Tibial nerve (tissue), 4 donors: ENCODE measurements at regions not wholly inside any gene's neighbourhood (a gene's known extent, or its start where the extent isn't known, plus 50 kb on each side); places are given as distances from the start of the nearest gene placed in this dataset.

ENCODE experiments used
- DNase-seq, 2 donors: peaks; one replicate each; pipeline ENCODE4 v3.0.0-alpha.2; 2019; ENCODE audit warnings: low spot score in 2 of 2
- H3K27ac ChIP-seq, 4 donors: fragments of 200-600 bp; sonication (generic) in 3 of 4; one replicate each; pipeline ENCODE4 v1.5.1; 2017 to 2019; ENCODE audit warnings: mild to moderate bottlenecking in 1 of 4
- H3K27me3 ChIP-seq, 2 donors: fragments of 200-600 bp; sonication (generic) in 1 of 2; one replicate each; pipeline versions ENCODE4 v1.5.1 to v1.6.0; 2017 to 2019
- H3K36me3 ChIP-seq, 3 donors: fragments of 200-600 bp; sonication (generic); one replicate each; pipeline ENCODE4 v1.5.1; 2018 to 2019
- H3K4me1 ChIP-seq, 4 donors: fragments of 200-600 bp; sonication (generic) in 3 of 4; one replicate each; pipeline ENCODE4 v1.5.1; 2017 to 2019
- H3K4me3 ChIP-seq, 4 donors: fragments of 200-600 bp; sonication (generic) in 3 of 4; one replicate each; pipeline ENCODE4 v1.5.1; 2017 to 2019; ENCODE audit warnings: mild to moderate bottlenecking in 1 of 4, moderate library complexity in 1 of 4
- H3K9me3 ChIP-seq, 4 donors: fragments of 200-600 bp; sonication (generic) in 3 of 4; one replicate each; pipeline ENCODE4 v1.5.1; 2017 to 2019
- EP300 ChIP-seq, 2 donors: sonication (generic); formaldehyde crosslinking; IDR thresholded peaks; one replicate each; pipeline ENCODE4 v1.6.1; 2017; ENCODE audit warnings: antibody characterized with exemption in 2 of 2, mild to moderate bottlenecking in 1 of 2
- POLR2A ChIP-seq, 2 donors: fragments of 450-650 bp; IDR thresholded peaks; one replicate each; pipeline ENCODE4 v1.6.1; 2017; ENCODE audit warnings: antibody characterized with exemption in 2 of 2, mild to moderate bottlenecking in 2 of 2, moderate library complexity in 2 of 2
- WGBS, 2 donors: methylation state at CpG; one replicate each; pipeline ENCODE4 v1.1.5; 2018; 5-methylcytosine and 5-hydroxymethylcytosine counted together
- TF ChIP-seq, protein P1 (sequence below), 5 experiments: fragments of 200-600 bp in 3 of 5; fragments of 450-650 bp in 2 of 5; sonication (generic) in 3 of 5; IDR thresholded peaks; one replicate each; pipeline ENCODE4 v1.5.1; 2016 to 2019; ENCODE audit warnings: antibody characterized with exemption in 5 of 5, mild to moderate bottlenecking in 3 of 5, moderate library complexity in 2 of 5

DNA sequence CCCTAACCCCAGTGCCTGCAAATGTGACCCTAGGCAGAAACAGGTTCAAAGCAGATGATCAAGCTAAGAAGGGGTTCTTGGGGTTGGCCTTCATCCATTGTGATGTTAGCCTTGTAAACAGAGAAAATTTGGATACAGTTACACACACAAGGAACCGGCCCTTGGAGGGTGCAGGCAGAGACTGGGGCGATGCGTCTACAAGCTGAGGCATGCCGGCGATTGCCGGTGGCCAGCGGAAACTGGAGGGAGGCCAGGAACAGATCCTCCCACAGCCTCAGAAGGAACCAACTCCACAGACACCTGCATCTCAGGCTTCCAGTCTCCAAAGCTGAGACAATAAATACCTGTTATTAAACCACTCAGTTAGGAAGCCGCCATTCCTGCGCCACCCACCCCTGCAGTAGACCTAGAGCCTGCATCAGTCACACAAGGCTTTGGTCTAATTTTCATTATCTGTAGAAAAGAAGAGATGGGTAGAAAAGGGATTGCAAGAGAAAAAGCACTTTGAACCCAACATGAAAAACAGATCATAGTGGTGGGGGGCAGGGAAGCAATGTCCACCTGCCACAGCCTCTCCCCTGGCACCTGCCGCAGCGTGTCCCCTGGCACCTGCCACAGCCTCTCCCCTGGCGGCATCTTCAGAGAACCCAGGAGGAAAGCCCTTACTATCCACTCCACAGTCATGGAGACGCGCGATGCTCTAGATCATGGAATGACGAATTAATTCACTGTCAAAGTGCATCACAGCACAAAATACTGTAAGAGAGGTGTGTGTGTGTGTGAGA is 119.7 kb upstream of the SOX1 start:
- Histone ChIP-seq H3K27me3 (no peaks in the 10 kb centered on the region), H3K36me3 (no peaks in the 10 kb centered on the region), H3K27ac (no peak overlapping the region), H3K4me3 (no peak overlapping the region), H3K4me1 (no peaks in the 10 kb centered on the region), H3K9me3 (peaks cover 0 to 14% (median 0%) of the 10 kb centered on the region in 4 donors)
- no peak for DNase-seq
- TF ChIP-seq EP300 (IDR thresholded peaks at IDR 0.05) (no peak), POLR2A (IDR thresholded peaks at IDR 0.05) (no peak)
- TF ChIP-seq, protein P1, sequence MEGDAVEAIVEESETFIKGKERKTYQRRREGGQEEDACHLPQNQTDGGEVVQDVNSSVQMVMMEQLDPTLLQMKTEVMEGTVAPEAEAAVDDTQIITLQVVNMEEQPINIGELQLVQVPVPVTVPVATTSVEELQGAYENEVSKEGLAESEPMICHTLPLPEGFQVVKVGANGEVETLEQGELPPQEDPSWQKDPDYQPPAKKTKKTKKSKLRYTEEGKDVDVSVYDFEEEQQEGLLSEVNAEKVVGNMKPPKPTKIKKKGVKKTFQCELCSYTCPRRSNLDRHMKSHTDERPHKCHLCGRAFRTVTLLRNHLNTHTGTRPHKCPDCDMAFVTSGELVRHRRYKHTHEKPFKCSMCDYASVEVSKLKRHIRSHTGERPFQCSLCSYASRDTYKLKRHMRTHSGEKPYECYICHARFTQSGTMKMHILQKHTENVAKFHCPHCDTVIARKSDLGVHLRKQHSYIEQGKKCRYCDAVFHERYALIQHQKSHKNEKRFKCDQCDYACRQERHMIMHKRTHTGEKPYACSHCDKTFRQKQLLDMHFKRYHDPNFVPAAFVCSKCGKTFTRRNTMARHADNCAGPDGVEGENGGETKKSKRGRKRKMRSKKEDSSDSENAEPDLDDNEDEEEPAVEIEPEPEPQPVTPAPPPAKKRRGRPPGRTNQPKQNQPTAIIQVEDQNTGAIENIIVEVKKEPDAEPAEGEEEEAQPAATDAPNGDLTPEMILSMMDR (IDR thresholded peaks at IDR 0.05), result no peak
- WGBS, 2 donors, result 86% methylated on average over 16 of the region's 16 CpGs

DNA sequence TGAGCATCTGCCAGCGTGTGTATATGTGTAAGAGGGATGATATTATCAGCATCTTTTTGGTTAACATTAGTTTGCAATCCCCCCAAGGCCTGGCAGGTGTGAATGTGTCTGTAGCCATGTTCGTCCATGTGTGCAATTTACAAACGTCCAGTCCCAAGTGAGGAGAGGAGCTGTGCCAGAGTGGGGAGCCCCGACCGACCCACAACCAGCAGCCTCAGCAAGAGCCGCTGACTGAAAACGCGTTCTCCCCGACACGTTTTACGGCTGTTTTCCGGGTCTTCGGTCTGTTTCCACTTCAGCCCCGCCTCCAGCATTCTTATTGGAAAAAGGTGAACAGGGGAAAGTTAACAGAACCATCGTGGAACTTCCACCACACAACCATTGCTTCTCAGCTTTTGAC is 119.1 kb upstream of the SOX1 start:
- WGBS, 2 donors, result 55 to 64% methylated on average over 15 of the region's 15 CpGs

DNA sequence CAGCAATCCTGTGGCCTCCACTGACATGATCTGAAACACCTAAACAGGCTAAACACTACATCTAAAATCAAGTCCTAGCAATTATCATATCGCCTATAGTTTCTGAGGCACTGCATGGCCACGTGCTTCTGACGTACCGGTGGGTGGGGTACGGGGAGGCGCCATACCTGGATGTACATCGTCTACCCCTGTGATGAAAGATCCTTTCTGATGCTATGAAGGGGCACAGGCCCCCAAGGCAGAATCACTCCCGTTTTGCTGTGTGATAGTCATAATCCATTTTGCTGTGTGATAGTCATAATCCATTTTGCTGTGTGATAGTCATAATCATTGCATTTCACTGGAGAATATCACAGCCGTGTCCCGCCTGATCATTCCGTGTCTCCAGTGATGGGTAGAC is 118.7 kb upstream of the SOX1 start:
- WGBS, 2 donors, result 88 to 90% methylated on average over 11 of the region's 11 CpGs
- Histone ChIP-seq H3K27me3 (no peaks in the 10 kb centered on the region), H3K27ac (no peak overlapping the region), H3K9me3 (peaks cover 0 to 14% (median 0%) of the 10 kb centered on the region in 4 donors), H3K4me3 (no peak overlapping the region), H3K36me3 (no peaks in the 10 kb centered on the region), H3K4me1 (no peaks in the 10 kb centered on the region)
- TF ChIP-seq EP300 (IDR thresholded peaks at IDR 0.05) (no peak), POLR2A (IDR thresholded peaks at IDR 0.05) (no peak)
- TF ChIP-seq, protein P1 (IDR thresholded peaks at IDR 0.05), result no peak
- DNase-seq, result no peak

More for the DNA sequence above, 119.1 kb upstream of the SOX1 start:
- Histone ChIP-seq H3K36me3 (no peaks in the 10 kb centered on the region), H3K27ac (no peak overlapping the region), H3K27me3 (no peaks in the 10 kb centered on the region), H3K4me3 (no peak overlapping the region), H3K9me3 (peaks cover 0 to 14% (median 0%) of the 10 kb centered on the region in 4 donors), H3K4me1 (no peaks in the 10 kb centered on the region)
- no peak for DNase-seq
- TF ChIP-seq POLR2A (IDR thresholded peaks at IDR 0.05), result no peak
- TF ChIP-seq, protein P1 (IDR thresholded peaks at IDR 0.05), result no peak
- TF ChIP-seq EP300 (IDR thresholded peaks at IDR 0.05), result no peak

DNA sequence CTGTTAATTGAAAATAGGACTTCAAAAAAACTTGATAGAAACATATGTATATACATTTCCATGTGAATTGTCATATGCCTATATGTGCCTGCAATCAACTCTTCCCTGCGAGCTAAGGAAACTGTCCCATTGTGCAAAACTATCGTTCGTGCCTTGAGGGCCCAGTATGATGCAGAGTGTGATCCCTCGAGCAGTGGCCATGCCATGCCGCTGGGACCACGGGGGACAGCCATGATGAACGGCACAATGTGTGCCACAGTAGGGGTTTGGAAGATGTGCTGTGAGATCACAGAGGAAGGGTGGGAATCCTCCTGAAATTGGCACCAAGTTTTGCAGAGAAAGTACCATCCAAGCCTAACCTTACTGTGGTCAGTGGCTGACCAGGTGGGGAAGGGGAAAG is 118.1 kb upstream of the SOX1 start:
- 86 to 93% methylated on average over 6 to 7 of the region's 7 CpGs for WGBS, 2 donors
- Histone ChIP-seq H3K36me3 (no peaks in the 10 kb centered on the region), H3K27me3 (no peaks in the 10 kb centered on the region), H3K27ac (no peak overlapping the region), H3K4me1 (no peaks in the 10 kb centered on the region), H3K4me3 (no peak overlapping the region), H3K9me3 (peaks cover 0 to 14% (median 0%) of the 10 kb centered on the region in 4 donors)
- DNase-seq, result no peak
- TF ChIP-seq POLR2A (IDR thresholded peaks at IDR 0.05), result no peak
- TF ChIP-seq EP300 (IDR thresholded peaks at IDR 0.05), result no peak
- TF ChIP-seq, protein P1 (IDR thresholded peaks at IDR 0.05), result no peak

DNA sequence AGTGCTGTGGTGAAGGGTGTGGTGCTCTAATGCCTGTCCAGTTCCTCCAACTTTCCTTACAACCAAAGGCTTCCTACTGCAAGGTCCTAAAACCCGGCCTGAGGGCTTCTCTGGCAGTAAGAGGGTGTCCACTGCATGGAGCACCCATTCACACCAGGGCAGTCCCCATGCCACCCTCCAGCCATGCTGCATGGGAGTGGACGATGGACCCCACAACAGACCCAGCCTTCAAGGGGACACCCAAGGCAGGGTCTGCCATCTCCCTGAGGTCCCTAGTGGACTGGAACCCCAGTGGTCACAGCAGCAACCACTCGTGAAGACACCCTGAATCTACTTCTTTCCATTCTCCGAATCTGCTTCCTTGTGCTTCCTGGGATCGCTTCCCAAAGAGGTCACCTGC is 117.6 kb upstream of the SOX1 start:
- H3K27me3 ChIP-seq, result no peaks in the 10 kb centered on the region
- 93 to 94% methylated on average over 4 to 5 of the region's 5 CpGs for WGBS, 2 donors

More for the DNA sequence above, 117.6 kb upstream of the SOX1 start:
- no peak for TF ChIP-seq EP300 (IDR thresholded peaks at IDR 0.05)
- TF ChIP-seq, protein P1 (IDR thresholded peaks at IDR 0.05), result no peak
- TF ChIP-seq POLR2A (IDR thresholded peaks at IDR 0.05), result no peak
- no peak overlapping the region for H3K4me3 ChIP-seq
- H3K27ac ChIP-seq, result no peak overlapping the region
- no peaks in the 10 kb centered on the region for H3K36me3 ChIP-seq
- no peak for DNase-seq
- no peaks in the 10 kb centered on the region for H3K4me1 ChIP-seq
- peaks cover 0 to 14% (median 0%) of the 10 kb centered on the region in 4 donors for H3K9me3 ChIP-seq
